PFSK-1 (cell line): ENCODE measurements at regions not wholly inside any gene's neighbourhood (a gene's known extent, or its start where the extent isn't known, plus 50 kb on each side); places are given as distances from the start of the nearest gene placed in this dataset.

ENCODE experiments used
- FOXP2 ChIP-seq: optimal IDR thresholded peaks from 2 replicates; pipeline ENCODE3; 2011; ENCODE audit warnings: borderline replicate concordance, control low read depth, inconsistent platforms; ENCODE audit not compliant: insufficient read depth; ENCODE audit errors: extremely low read length, extremely low read depth
- POLR2AphosphoS5 ChIP-seq: IDR thresholded peaks from 2 replicates; pipeline ENCODE4 v1.6.1; 2012; ENCODE audit warnings: low read depth, mild to moderate bottlenecking, control low read depth, low read length, moderate library complexity
- REST ChIP-seq, 2 experiments: IDR thresholded peaks; 2 replicates each; pipeline versions ENCODE4 v1.6.1 to v1.8.0; 2011 to 2012; ENCODE audit warnings: low read depth in 2 of 2, low read length in 2 of 2, control low read depth in 1 of 2, inconsistent platforms in 1 of 2, mild to moderate bottlenecking in 1 of 2, moderate library complexity in 1 of 2; ENCODE audit not compliant: insufficient read depth in 1 of 2
- SIN3A ChIP-seq: IDR thresholded peaks from 2 replicates; pipeline ENCODE4 v1.6.1; 2012; ENCODE audit warnings: mild to moderate bottlenecking, low read length, moderate library complexity, borderline replicate concordance; ENCODE audit not compliant: insufficient read depth
- TAF1 ChIP-seq: IDR thresholded peaks from 2 replicates; pipeline ENCODE4 v1.6.1; 2012; ENCODE audit warnings: low read length, control low read depth, borderline replicate concordance; ENCODE audit not compliant: insufficient read depth

DNA sequence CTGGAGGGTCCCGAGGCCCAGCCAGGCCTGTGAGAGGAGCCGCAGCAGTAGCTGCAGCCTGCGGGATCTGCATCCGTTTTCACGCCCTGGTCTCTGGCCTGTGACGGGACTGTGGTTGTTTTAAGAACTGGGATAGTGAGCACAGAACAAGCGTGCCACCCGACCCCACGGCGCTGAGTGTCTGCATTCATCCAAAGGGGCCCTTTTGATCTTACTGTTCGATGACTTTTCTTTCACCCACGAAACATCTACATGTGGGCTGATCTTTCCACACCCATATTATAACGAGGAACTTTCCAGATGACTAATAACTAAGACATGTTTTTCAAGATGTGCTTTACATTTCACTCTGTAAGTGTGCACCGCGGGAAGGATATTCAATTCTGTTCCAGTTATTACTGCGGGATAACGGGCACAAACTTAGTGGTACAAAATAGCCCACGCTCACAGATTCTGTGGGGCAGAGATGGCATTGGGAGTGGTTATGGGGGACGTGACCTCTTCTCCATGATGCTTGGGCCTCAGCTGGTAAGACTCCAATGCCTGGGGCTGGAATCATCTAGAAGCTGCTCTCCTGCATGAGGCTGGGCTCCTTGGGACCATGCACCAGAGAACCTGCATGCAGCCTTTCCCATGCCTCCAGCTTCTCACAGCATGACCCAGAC is 165.0 kb downstream of the SYK start:
- TF ChIP-seq FOXP2 (no peak), POLR2AphosphoS5 (no peak), REST (IDR thresholded peaks at IDR 0.05; ENCODE audit: insufficient read depth in 1 of 2, low read depth in 2 of 2, low read length in 2 of 2) (no peak), SIN3A (no peak), TAF1 (no peak)

GRCh38 chr9:90967145-90967538 is 165.5 kb downstream of the SYK start:
- no peak for TF ChIP-seq REST (IDR thresholded peaks at IDR 0.05; ENCODE audit: insufficient read depth in 1 of 2, low read depth in 2 of 2, low read length in 2 of 2)
- no peak for TF ChIP-seq POLR2AphosphoS5
- TF ChIP-seq FOXP2, result no peak
- no peak for TF ChIP-seq SIN3A
- TF ChIP-seq TAF1, result no peak

DNA sequence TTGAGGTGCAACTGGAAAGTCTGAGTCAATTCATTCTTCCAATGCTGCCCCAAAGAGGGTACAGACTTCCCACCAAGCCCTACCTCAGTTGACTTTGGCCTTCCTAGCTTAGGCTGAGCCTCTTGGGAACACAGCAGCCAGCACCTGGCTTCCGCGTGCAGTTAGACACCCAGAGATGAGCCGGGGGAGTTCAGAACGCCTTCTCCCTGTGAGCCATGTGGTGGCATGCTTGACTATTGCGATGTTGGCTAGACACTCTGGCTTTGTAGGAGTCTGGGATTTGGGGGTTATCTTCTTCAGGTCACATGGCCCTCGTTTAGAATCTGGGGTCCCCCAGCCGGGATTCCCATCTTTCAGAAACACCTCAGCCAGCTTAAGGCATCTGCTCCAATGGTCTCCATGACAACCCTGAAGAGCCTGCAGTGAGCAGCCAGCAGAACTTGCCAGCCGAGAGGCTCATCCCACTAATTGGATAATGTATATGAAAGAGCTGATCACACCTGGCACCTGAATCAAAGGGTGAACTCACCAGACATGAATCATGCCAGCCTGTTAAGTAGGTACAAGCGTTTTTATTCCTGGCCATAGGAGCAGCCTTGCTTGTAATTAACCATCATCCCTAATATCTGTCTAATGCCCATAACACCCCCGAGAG is 167.5 kb downstream of the SYK start:
- TF ChIP-seq POLR2AphosphoS5 (no peak), REST (IDR thresholded peaks at IDR 0.05; ENCODE audit: insufficient read depth in 1 of 2, low read depth in 2 of 2, low read length in 2 of 2) (no peak), SIN3A (no peak), TAF1 (no peak), FOXP2 (no peak)

DNA sequence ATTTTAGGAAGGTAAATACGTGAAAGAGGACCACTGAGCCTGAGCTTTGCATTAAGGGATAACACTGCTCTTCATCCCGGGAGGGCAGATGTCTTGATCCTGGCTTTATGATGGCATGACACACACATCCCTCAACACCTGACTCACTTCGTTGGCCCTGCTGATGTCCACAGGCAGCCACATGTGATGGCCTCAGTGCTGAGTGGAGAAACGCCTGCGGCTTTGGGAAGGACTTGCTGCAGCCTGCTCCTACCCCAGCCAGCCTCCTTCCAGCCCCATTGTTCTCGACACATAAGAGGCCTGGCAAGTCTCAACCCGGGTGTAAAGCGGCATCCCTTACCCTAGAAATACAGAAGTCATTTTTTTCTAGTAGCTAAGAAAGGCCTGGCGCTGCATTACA is 169.0 kb downstream of the SYK start:
- TF ChIP-seq POLR2AphosphoS5 (no peak), FOXP2 (no peak), SIN3A (no peak), REST (IDR thresholded peaks at IDR 0.05; ENCODE audit: insufficient read depth in 1 of 2, low read depth in 2 of 2, low read length in 2 of 2) (no peak), TAF1 (no peak)
